ENCODE measurements at regions not wholly inside any gene's neighbourhood (a gene's known extent, or its start where the extent isn't known, plus 50 kb on each side); places are given as distances from the start of the nearest gene placed in this dataset.

DNA sequence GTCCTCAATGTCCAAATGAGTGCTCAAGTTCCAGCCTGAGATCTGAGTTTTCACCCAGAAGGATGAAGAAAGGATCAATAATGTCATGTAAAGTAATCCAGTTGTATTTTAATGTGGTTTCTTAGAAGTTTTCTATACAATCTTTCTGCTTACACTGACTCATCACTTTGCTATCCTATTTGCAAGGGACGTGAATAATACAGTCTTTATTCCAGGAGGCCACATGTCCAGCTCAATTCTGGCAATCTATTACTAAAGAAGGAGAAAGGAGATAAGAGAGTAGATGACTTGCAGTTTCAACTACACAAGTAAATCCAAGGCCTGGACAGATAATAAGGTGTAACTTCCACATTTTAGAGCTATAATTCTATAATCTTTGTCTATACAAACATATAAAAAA lies 601.1 kb upstream of the SETBP1 start:
- TF ChIP-seq CTCF (IDR thresholded peaks at IDR 0.05 in 4 of 5, conservative IDR thresholded peaks at IDR 0.05 in 1 of 5) = no peak
- TF ChIP-seq POLR2A (IDR thresholded peaks at IDR 0.05) = no peak
